GM12878 (cell line): ENCODE measurements at regions not wholly inside any gene's neighbourhood (a gene's known extent, or its start where the extent isn't known, plus 50 kb on each side); places are given as distances from the start of the nearest gene placed in this dataset.

Experiments
- ATAC-seq: fragments of 200-7000 bp; cut with Tn5 transposase; 3 replicates; pipeline ENCODE4 v1.9.1; 2020; ENCODE audit warnings: mild to moderate bottlenecking, moderate library complexity
- BruUV-seq: library from RNA; stranded (reverse); fragments of 400-500 nt; replicated peaks from 2 replicates; lab custom pipeline; 2021; lab: Mats Ljungman, UMichigan
- CTCF ChIA-PET: fragments of 300-600 bp; sonication (Branson Sonifier 250); formaldehyde crosslinking; extraction: SDS; loops from one replicate; lab custom pipeline; 2021; ENCODE audit warnings: inconsistent platforms; lab: Yijun Ruan, JAX
- POLR2A ChIA-PET: fragments of 350-600 bp; formaldehyde crosslinking; extraction: SDS; loops from one replicate; lab custom pipeline; 2021; ENCODE audit warnings: inconsistent platforms; lab: Charles Lee
- RAD21 ChIA-PET: fragments of 300-600 bp; sonication (Branson Sonifier 250); formaldehyde crosslinking; loops from one replicate; lab custom pipeline; 2023; ENCODE audit warnings: antibody characterized with exemption; ENCODE audit not compliant: unreplicated experiment; lab: Charles Lee
- SMC1A ChIA-PET: fragments of 300-600 bp; sonication (Branson Sonifier 250); formaldehyde crosslinking; loops from one replicate; lab custom pipeline; 2023; ENCODE audit not compliant: unreplicated experiment, uncharacterized antibody; lab: Charles Lee
- DNase-seq: peaks from one replicate; pipeline ENCODE4 v3.0.0-alpha.2; 2011; ENCODE audit warnings: low read depth, low spot score
- FAIRE-seq: peaks from 3 replicates; lab custom pipeline; 2011; peaks lifted over from hg19 to GRCh38; lab: Jason Lieb, UNC
- H2AFZ ChIP-seq: 2 replicates; pipeline ENCODE4 v1.6.0; 2011; ENCODE audit warnings: low read depth, low read length, control low read depth; ENCODE audit not compliant: control insufficient read depth
- H3K27ac ChIP-seq: 2 replicates; pipeline ENCODE4 v1.5.1; 2011; ENCODE audit warnings: control low read depth; ENCODE audit not compliant: control insufficient read depth, insufficient read depth
- H3K27me3 ChIP-seq, 2 experiments: replicated peaks in 1 of 2; 2 replicates each; pipeline versions ENCODE4 v1.6.0 to v1.6.1; 2011; ENCODE audit warnings: low read length in 1 of 2; ENCODE audit not compliant: control insufficient read depth in 2 of 2, insufficient read depth in 2 of 2
- H3K36me3 ChIP-seq, 2 experiments: 2 replicates each; pipeline ENCODE4 v1.5.1; 2011; ENCODE audit warnings: low read length in 1 of 2; ENCODE audit not compliant: control insufficient read depth in 2 of 2, insufficient read depth in 2 of 2
- H3K4me1 ChIP-seq: 2 replicates; pipeline ENCODE4 v1.6.1; 2011; ENCODE audit warnings: mild to moderate bottlenecking, low read length, moderate library complexity, mixed read lengths; ENCODE audit not compliant: control insufficient read depth, insufficient read depth
- H3K4me2 ChIP-seq: 2 replicates; pipeline ENCODE4 v1.6.0; 2011; ENCODE audit warnings: control low read depth; ENCODE audit not compliant: control insufficient read depth, insufficient read depth
- H3K4me3 ChIP-seq: fragments of 200-600 bp; sonication (generic); 2 replicates; pipeline ENCODE4 v1.5.1; 2016
- H3K79me2 ChIP-seq: 2 replicates; pipeline ENCODE4 v1.6.0; 2011; ENCODE audit warnings: low read length; ENCODE audit not compliant: control insufficient read depth, insufficient read depth
- H3K9ac ChIP-seq: 2 replicates; pipeline ENCODE4 v1.8.0; 2011; ENCODE audit warnings: low read length, control low read depth, mixed read lengths; ENCODE audit not compliant: control insufficient read depth, insufficient read depth
- H3K9me3 ChIP-seq: replicated peaks from 3 replicates; pipeline ENCODE4 v1.5.1; 2011; ENCODE audit warnings: mild to moderate bottlenecking, low read length; ENCODE audit not compliant: control insufficient read depth, insufficient read depth
- H4K20me1 ChIP-seq: 2 replicates; pipeline ENCODE4 v1.6.0; 2011; ENCODE audit not compliant: control insufficient read depth, insufficient read depth
- BHLHE40 ChIP-seq, 2 experiments: fragments of 450-650 bp in 1 of 2; IDR thresholded peaks; 2 replicates each; pipeline ENCODE4 v1.6.1; 2011 to 2017; ENCODE audit warnings: low read depth in 2 of 2, borderline replicate concordance in 1 of 2, improper control_type of control experiment in 1 of 2, low read length in 1 of 2, mild to moderate bottlenecking in 1 of 2
- BRCA1 ChIP-seq: IDR thresholded peaks from 2 replicates; pipeline ENCODE4 v1.6.1; 2011; ENCODE audit warnings: low read depth, low read length, improper control_type of control experiment
- EED ChIP-seq: sonication (generic); IDR thresholded peaks from 2 replicates; pipeline ENCODE4 v1.6.1; 2016; ENCODE audit warnings: antibody characterized with exemption, low read depth
- FOS ChIP-seq: IDR thresholded peaks from 3 replicates; pipeline ENCODE4 v1.6.1; 2011; ENCODE audit warnings: borderline replicate concordance; ENCODE audit not compliant: insufficient read length; ENCODE audit errors: extremely low read depth
- MYB ChIP-seq: fragments of 150-350 bp; IDR thresholded peaks from 2 replicates; pipeline ENCODE4 v1.6.1; 2014; ENCODE audit warnings: mild to moderate bottlenecking, low read depth, low read length, borderline replicate concordance
- SMAD1 ChIP-seq: fragments of 450-650 bp; IDR thresholded peaks from 2 replicates; pipeline ENCODE4 v1.6.1; 2018; ENCODE audit warnings: mild to moderate bottlenecking, low read depth; ENCODE audit not compliant: partially characterized antibody
- SMARCA5 ChIP-seq: fragments of 450-650 bp; IDR thresholded peaks from 2 replicates; pipeline ENCODE4 v1.6.1; 2017; ENCODE audit warnings: mild to moderate bottlenecking
- SUPT20H ChIP-seq: IDR thresholded peaks from 2 replicates; pipeline ENCODE4 v1.6.1; 2011; ENCODE audit warnings: low read depth, mild to moderate bottlenecking, low read length, moderate library complexity, borderline replicate concordance; ENCODE audit not compliant: control insufficient read depth
- SUZ12 ChIP-seq: fragments of 200-600 bp; sonication (generic); IDR thresholded peaks from one replicate; pipeline ENCODE4 v1.6.1; 2018; ENCODE audit warnings: antibody characterized with exemption, mild to moderate bottlenecking; ENCODE audit not compliant: unreplicated experiment
- WGBS: methylation state at CpG from one replicate; pipeline ENCODE4 v1.1.6; 2016; ENCODE audit warnings: low lambda C conversion rate; ENCODE audit not compliant: insufficient replicate concordance, insufficient coverage; ENCODE audit errors: missing lambda C conversion rate; 5-methylcytosine and 5-hydroxymethylcytosine counted together
- in situ Hi-C: fragments of 300-500 bp; cut with MboI; formaldehyde crosslinking; loops from 9 replicates; pipeline ENCODE4 v1.14.3; 2018; ENCODE audit warnings: mixed read lengths
- intact Hi-C: fragments of 100-400 bp; cut with micrococcal nuclease; formaldehyde crosslinking; loops from one replicate; pipeline ENCODE4 v1.14.2; 2022; ENCODE audit not compliant: unreplicated experiment
- TF ChIP-seq, protein P1 (sequence below): IDR thresholded peaks from 2 replicates; pipeline ENCODE4 v1.6.1; 2012; ENCODE audit warnings: low read length, inconsistent platforms
- TF ChIP-seq, protein P2 (sequence below): IDR thresholded peaks from 2 replicates; pipeline ENCODE4 v1.6.1; 2011; ENCODE audit warnings: low read depth, low read length, improper control_type of control experiment, borderline replicate concordance

DNA sequence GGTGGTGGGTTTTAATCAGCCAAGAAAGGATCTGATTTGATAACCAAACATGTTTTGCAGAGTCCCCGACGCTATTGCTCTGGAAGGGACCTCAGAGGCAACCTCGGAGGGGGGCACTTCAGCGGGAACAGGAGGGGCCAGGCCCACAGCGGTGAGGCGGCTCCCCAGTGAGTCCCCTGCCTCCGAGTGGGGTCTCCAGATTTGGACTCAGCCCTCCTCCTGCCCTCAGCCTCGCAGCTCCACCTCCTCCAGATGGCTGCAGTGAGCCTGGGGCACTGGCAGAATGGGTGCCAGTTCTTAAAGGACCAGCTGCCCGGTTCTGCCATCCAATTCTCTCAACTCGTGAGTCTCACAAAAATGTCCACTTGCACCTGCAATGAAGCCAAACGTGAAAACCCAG lies 61.0 kb upstream of the NANOS1 start (continued):
- TF ChIP-seq BHLHE40 (IDR thresholded peaks at IDR 0.05; ENCODE audit: borderline replicate concordance in 1 of 2, low read depth in 2 of 2, low read length in 1 of 2) (no peak), SUZ12 (no peak), SMARCA5 (no peak), EED (no peak), SUPT20H (no peak), BRCA1 (no peak)
- TF ChIP-seq, protein P1, sequence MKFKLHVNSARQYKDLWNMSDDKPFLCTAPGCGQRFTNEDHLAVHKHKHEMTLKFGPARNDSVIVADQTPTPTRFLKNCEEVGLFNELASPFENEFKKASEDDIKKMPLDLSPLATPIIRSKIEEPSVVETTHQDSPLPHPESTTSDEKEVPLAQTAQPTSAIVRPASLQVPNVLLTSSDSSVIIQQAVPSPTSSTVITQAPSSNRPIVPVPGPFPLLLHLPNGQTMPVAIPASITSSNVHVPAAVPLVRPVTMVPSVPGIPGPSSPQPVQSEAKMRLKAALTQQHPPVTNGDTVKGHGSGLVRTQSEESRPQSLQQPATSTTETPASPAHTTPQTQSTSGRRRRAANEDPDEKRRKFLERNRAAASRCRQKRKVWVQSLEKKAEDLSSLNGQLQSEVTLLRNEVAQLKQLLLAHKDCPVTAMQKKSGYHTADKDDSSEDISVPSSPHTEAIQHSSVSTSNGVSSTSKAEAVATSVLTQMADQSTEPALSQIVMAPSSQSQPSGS, result no peak
- TF ChIP-seq, all 136 proteins: peak for 0

DNA sequence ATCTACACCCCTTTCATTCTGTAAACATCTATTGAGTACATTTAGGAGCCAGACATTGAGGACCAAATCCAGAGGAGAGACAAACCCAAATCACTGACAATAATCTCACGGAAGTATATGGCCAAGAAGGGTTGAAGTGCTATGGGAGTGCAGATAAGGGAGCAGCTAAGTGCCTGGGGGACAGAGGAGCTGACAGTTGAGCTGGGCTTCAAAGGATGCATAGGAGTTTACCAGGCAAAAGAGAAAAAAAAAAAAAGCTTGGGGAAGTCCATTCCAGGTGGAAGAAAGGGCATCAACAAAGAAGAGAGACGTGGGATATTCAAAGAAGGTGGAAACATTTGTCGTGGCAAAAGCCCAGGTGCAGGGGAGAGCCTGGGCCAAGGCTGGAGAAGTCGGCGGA lies 60.5 kb upstream of the NANOS1 start:
- Histone ChIP-seq H3K79me2 (no peaks in the 10 kb centered on the region), H4K20me1 (no peaks in the 10 kb centered on the region), H3K9ac (no peak overlapping the region), H3K9me3 (no peaks in the 10 kb centered on the region; the same call in 2 of the 3 replicates), H2AFZ (no peak overlapping the region), H3K27me3 (peaks cover 0 to 5% of the 10 kb centered on the region in 2 experiments; a peak in 2 of 4 replicates), H3K4me2 (no peak overlapping the region), H3K36me3 (no peaks in the 10 kb centered on the region), H3K4me3 (no peak overlapping the region), H3K27ac (no peak overlapping the region), H3K4me1 (no peaks in the 10 kb centered on the region)
- ChIA-PET SMC1A (no interaction called here), POLR2A (no interaction called here), RAD21 (no interaction called here), CTCF (interaction anchor here (0.7 kb wide), 1 partner anchor 229 kb away, joined by 4 read pairs; no protein-coding TSS in a partner anchor)
- TF ChIP-seq MYB, result no peak
- no peak for TF ChIP-seq FOS
- TF ChIP-seq, protein P2, sequence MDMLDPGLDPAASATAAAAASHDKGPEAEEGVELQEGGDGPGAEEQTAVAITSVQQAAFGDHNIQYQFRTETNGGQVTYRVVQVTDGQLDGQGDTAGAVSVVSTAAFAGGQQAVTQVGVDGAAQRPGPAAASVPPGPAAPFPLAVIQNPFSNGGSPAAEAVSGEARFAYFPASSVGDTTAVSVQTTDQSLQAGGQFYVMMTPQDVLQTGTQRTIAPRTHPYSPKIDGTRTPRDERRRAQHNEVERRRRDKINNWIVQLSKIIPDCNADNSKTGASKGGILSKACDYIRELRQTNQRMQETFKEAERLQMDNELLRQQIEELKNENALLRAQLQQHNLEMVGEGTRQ, result no peak
- no peak for TF ChIP-seq SMAD1
- no peak for DNase-seq
- ATAC-seq, result no peak
- 37% methylated on average over 5 of the region's 5 CpGs for WGBS
- in situ Hi-C loops (no loop called here), intact Hi-C loops (no loop called here)
- FAIRE-seq, result no peak
- no TSS peak for BruUV-seq
